Body of pancreas (tissue), 4 donors: ENCODE measurements at regions not wholly inside any gene's neighbourhood (a gene's known extent, or its start where the extent isn't known, plus 50 kb on each side); places are given as distances from the start of the nearest gene placed in this dataset.

Source experiments
- ATAC-seq: fragments of 150-250 bp; one replicate; pipeline ENCODE4 v1.9.1; 2016
- DNase-seq, 4 donors: peaks; one replicate each; pipeline ENCODE4 v3.0.0-alpha.2; 2019
- H3K27ac ChIP-seq, 4 donors: fragments of 200-600 bp; sonication (generic); 1 replicate in 3 of 4; 2 replicates in 1 of 4; pipeline versions ENCODE4 v1.5.1 to v1.6.1; 2016 to 2019; ENCODE audit warnings: mild to moderate bottlenecking in 1 of 4, mixed read lengths in 1 of 4, moderate library complexity in 1 of 4
- H3K27me3 ChIP-seq, 2 donors: fragments of 200-600 bp; sonication (generic); one replicate each; pipeline ENCODE4 v1.6.0; 2016; ENCODE audit warnings: mild to moderate bottlenecking in 1 of 2
- H3K36me3 ChIP-seq, 2 donors: fragments of 200-600 bp; sonication (generic); replicated peaks in 1 of 2; 2 replicates each; pipeline ENCODE4 v1.5.1; 2016; ENCODE audit warnings: low read depth in 2 of 2; ENCODE audit not compliant: insufficient read depth in 1 of 2
- H3K4me1 ChIP-seq: fragments of 200-600 bp; sonication (generic); one replicate; pipeline ENCODE4 v1.6.0; 2016
- H3K4me3 ChIP-seq, 2 donors: fragments of 200-600 bp; sonication (generic); 1 replicate in 1 of 2; 2 replicates in 1 of 2; pipeline ENCODE4 v1.5.1; 2016 to 2019
- H3K9me3 ChIP-seq, 3 donors: fragments of 200-600 bp; sonication (generic); 1 replicate in 2 of 3; 2 replicates in 1 of 3; pipeline ENCODE4 v1.5.1; 2016
- CTCF ChIP-seq, 7 experiments: fragments of 450-650 bp in 4 of 7; fragments of 200-600 bp in 3 of 7; sonication (generic) in 3 of 7; IDR thresholded peaks; one replicate each; pipeline ENCODE4 v1.5.1; 2016 to 2019; ENCODE audit warnings: antibody characterized with exemption in 7 of 7
- POLR2A ChIP-seq, 3 donors: fragments of 450-650 bp; IDR thresholded peaks; one replicate each; pipeline ENCODE4 v1.6.1; 2016; ENCODE audit warnings: antibody characterized with exemption in 3 of 3, mild to moderate bottlenecking in 2 of 3
- WGBS, 2 donors: methylation state at CpG; one replicate each; pipeline ENCODE4 v1.1.5; 2017; 5-methylcytosine and 5-hydroxymethylcytosine counted together
- intact Hi-C: fragments of 100-400 bp; cut with DNase I; formaldehyde crosslinking; loops from one replicate; pipeline ENCODE4 v1.15.1; 2023

- H3K27me3 ChIP-seq = no peaks in the 10 kb centered on the region
- TF ChIP-seq CTCF (IDR thresholded peaks at IDR 0.05) (no peak), POLR2A (IDR thresholded peaks at IDR 0.05) (no peak)
- no peaks in the 10 kb centered on the region for H3K36me3 ChIP-seq
- peak; percentile 24 to 52 (median 44) for DNase-seq
- intact Hi-C loops = no loop called here
- peak overlapping the region in 3 of 4 donors; percentile 4 to 35 (median 24) for H3K27ac ChIP-seq
- H3K9me3 ChIP-seq = no peaks in the 10 kb centered on the region
- H3K4me1 ChIP-seq = peaks cover 21% of the 10 kb centered on the region
- ATAC-seq = peak; percentile 89
- 31 to 35% methylated on average over 8 of the region's 8 CpGs for WGBS, 2 donors
- no peak overlapping the region for H3K4me3 ChIP-seq
Observed at GRCh38 chr9:86741311-86742208, 205.7 kb downstream of the GAS1 start.

GRCh38 chr9:86735772-86736458, 211.4 kb downstream of the GAS1 start:
- H3K27ac ChIP-seq = peak overlapping the region in 2 of 4 donors; percentile 4 to 32
- H3K4me1 ChIP-seq = peaks cover 42% of the 10 kb centered on the region

GRCh38 chr9:86734771-86735170, 212.5 kb downstream of the GAS1 start:
- ATAC-seq (no peak), DNase-seq (no peak)
- Histone ChIP-seq H3K9me3 (no peaks in the 10 kb centered on the region), H3K27me3 (no peaks in the 10 kb centered on the region), H3K27ac (no peak overlapping the region), H3K4me3 (no peak overlapping the region), H3K4me1 (peaks cover 42% of the 10 kb centered on the region), H3K36me3 (no peaks in the 10 kb centered on the region)
- no peak for TF ChIP-seq POLR2A (IDR thresholded peaks at IDR 0.05)
- no peak for TF ChIP-seq CTCF (IDR thresholded peaks at IDR 0.05)
- 77 to 100% methylated on average over 1 of the region's 1 CpG for WGBS, 2 donors
- intact Hi-C loops = no loop called here

More at GRCh38 chr9:86735772-86736458, 211.4 kb downstream of the GAS1 start:
- ATAC-seq (no peak), DNase-seq (peak in 2 of 4 donors; percentile 18 to 46)
- no peaks in the 10 kb centered on the region for H3K9me3 ChIP-seq
- no peaks in the 10 kb centered on the region for H3K36me3 ChIP-seq
- no peak overlapping the region for H3K4me3 ChIP-seq
- TF ChIP-seq POLR2A (IDR thresholded peaks at IDR 0.05) = no peak
- TF ChIP-seq CTCF (IDR thresholded peaks at IDR 0.05) = no peak
- intact Hi-C loops = no loop called here
- WGBS, 2 donors = 56 to 60% methylated on average over 6 of the region's 6 CpGs
- no peaks in the 10 kb centered on the region for H3K27me3 ChIP-seq

GRCh38 chr9:86733929-86734328, 213.4 kb downstream of the GAS1 start:
- H3K9me3 ChIP-seq = no peaks in the 10 kb centered on the region
- WGBS, 2 donors = 79 to 94% methylated on average over 6 of the region's 6 CpGs
- no peak for TF ChIP-seq CTCF (IDR thresholded peaks at IDR 0.05)
- no peak for TF ChIP-seq POLR2A (IDR thresholded peaks at IDR 0.05)
- ATAC-seq (no peak), DNase-seq (no peak)
- H3K27me3 ChIP-seq = no peaks in the 10 kb centered on the region
- H3K4me3 ChIP-seq = no peak overlapping the region
- no peaks in the 10 kb centered on the region for H3K36me3 ChIP-seq
- intact Hi-C loops = no loop called here
- peaks cover 42% of the 10 kb centered on the region for H3K4me1 ChIP-seq
- H3K27ac ChIP-seq = no peak overlapping the region
